Ascending aorta (tissue), 2 donors: ENCODE measurements at regions not wholly inside any gene's neighbourhood (a gene's known extent, or its start where the extent isn't known, plus 50 kb on each side); places are given as distances from the start of the nearest gene placed in this dataset.

Source experiments
- DNase-seq, 2 donors: peaks; one replicate each; pipeline ENCODE4 v3.0.0-alpha.2; 2019; ENCODE audit warnings: low spot score in 2 of 2
- H3K27ac ChIP-seq, 2 donors: fragments of 200-600 bp; sonication (generic); one replicate each; pipeline ENCODE4 v1.5.1; 2016 to 2017; ENCODE audit warnings: mild to moderate bottlenecking in 1 of 2
- H3K27me3 ChIP-seq: fragments of 200-600 bp; sonication (generic); one replicate; pipeline ENCODE4 v1.5.1; 2017
- H3K36me3 ChIP-seq, 2 donors: fragments of 200-600 bp; sonication (generic); one replicate each; pipeline ENCODE4 v1.5.1; 2016
- H3K4me1 ChIP-seq, 2 donors: fragments of 200-600 bp; sonication (generic); one replicate each; pipeline ENCODE4 v1.5.1; 2016 to 2017; ENCODE audit warnings: mild to moderate bottlenecking in 1 of 2
- H3K4me3 ChIP-seq, 2 donors: fragments of 200-600 bp; sonication (generic); one replicate each; pipeline ENCODE4 v1.5.1; 2016 to 2017; ENCODE audit warnings: mild to moderate bottlenecking in 1 of 2
- H3K9me3 ChIP-seq, 2 donors: fragments of 200-600 bp; sonication (generic); one replicate each; pipeline ENCODE4 v1.5.1; 2016
- intact Hi-C: fragments of 100-400 bp; cut with DNase I; formaldehyde crosslinking; loops from one replicate; pipeline ENCODE4 v1.15.1; 2023
- TF ChIP-seq, protein P1 (sequence below), 3 experiments: fragments of 200-600 bp in 2 of 3; fragments of 450-650 bp in 1 of 3; sonication (generic) in 2 of 3; IDR thresholded peaks; one replicate each; pipeline ENCODE4 v1.5.1; 2016 to 2019; ENCODE audit warnings: antibody characterized with exemption in 3 of 3, mild to moderate bottlenecking in 1 of 3, moderate library complexity in 1 of 3

DNA sequence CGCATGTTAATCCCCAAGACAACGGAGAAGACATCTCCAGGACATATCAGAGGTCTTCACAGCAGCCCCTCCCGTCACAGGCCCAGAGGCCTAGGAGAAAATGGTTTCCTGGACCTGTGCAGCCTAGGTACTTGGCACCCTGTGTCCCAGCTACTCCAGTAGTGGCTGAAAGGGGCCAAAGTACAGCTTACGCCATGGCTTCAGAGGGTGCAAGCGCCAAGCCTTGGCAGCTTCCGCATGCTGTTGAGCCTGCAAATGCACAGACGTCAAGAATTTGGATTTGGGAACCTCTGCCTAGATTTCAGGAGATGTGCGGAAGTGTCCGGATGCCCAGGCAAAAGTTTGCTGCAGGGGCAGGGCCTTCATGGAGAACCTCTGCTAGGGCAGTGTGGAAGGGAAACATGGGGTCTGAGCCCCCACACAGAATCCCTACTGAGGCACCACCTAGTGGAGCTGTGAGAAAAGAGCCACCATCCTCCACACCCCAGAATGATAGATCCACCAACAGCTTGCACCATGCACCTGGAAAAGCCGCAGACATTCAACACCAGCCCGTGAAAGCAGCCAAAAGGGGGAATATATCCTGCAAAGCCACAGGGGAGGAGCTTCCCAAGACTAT is 159.3 kb upstream of the COX10 start:
- H3K4me1 ChIP-seq, result no peaks in the 10 kb centered on the region
- intact Hi-C loops, result no loop called here
- no peak overlapping the region for H3K27ac ChIP-seq
- no peaks in the 10 kb centered on the region for H3K36me3 ChIP-seq
- TF ChIP-seq, protein P1, sequence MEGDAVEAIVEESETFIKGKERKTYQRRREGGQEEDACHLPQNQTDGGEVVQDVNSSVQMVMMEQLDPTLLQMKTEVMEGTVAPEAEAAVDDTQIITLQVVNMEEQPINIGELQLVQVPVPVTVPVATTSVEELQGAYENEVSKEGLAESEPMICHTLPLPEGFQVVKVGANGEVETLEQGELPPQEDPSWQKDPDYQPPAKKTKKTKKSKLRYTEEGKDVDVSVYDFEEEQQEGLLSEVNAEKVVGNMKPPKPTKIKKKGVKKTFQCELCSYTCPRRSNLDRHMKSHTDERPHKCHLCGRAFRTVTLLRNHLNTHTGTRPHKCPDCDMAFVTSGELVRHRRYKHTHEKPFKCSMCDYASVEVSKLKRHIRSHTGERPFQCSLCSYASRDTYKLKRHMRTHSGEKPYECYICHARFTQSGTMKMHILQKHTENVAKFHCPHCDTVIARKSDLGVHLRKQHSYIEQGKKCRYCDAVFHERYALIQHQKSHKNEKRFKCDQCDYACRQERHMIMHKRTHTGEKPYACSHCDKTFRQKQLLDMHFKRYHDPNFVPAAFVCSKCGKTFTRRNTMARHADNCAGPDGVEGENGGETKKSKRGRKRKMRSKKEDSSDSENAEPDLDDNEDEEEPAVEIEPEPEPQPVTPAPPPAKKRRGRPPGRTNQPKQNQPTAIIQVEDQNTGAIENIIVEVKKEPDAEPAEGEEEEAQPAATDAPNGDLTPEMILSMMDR (IDR thresholded peaks at IDR 0.05), result no peak
- no peaks in the 10 kb centered on the region for H3K9me3 ChIP-seq
- no peak for DNase-seq
- H3K4me3 ChIP-seq, result no peak overlapping the region
- no peaks in the 10 kb centered on the region for H3K27me3 ChIP-seq

- H3K9me3 ChIP-seq, result no peaks in the 10 kb centered on the region
- intact Hi-C loops, result no loop called here
- DNase-seq, result no peak
- H3K4me1 ChIP-seq, result no peaks in the 10 kb centered on the region
- H3K4me3 ChIP-seq, result no peak overlapping the region
- H3K36me3 ChIP-seq, result no peaks in the 10 kb centered on the region
- no peak overlapping the region for H3K27ac ChIP-seq
- TF ChIP-seq, protein P1 (IDR thresholded peaks at IDR 0.05), result no peak
- H3K27me3 ChIP-seq, result no peaks in the 10 kb centered on the region
Measured at GRCh38 chr17:13917634-13918033, 151.7 kb upstream of the COX10 start.

DNA sequence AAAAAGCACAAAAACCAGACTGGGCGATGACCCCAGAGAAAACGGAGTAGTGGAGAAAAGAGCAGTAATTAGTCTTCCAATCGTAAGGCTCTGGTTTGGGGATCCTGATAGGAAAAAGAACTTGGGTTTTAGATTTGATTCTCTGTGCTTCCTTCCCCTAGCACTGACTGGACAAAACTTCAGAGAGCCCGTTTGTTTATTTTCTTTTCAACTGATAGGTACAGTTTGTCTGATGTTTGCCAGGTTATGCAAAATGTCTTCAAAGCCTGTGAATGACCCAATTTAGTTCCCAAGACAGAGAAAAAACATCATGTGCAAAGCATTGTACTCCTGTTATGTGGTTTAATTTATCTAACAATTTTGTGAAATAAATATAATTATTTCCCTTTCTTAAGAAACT is 151.1 kb upstream of the COX10 start:
- Histone ChIP-seq H3K27me3 (no peaks in the 10 kb centered on the region), H3K9me3 (no peaks in the 10 kb centered on the region), H3K4me3 (no peak overlapping the region), H3K27ac (no peak overlapping the region), H3K36me3 (no peaks in the 10 kb centered on the region), H3K4me1 (no peaks in the 10 kb centered on the region)
- TF ChIP-seq, protein P1 (IDR thresholded peaks at IDR 0.05), result no peak
- intact Hi-C loops, result no loop called here
- DNase-seq, result no peak

DNA sequence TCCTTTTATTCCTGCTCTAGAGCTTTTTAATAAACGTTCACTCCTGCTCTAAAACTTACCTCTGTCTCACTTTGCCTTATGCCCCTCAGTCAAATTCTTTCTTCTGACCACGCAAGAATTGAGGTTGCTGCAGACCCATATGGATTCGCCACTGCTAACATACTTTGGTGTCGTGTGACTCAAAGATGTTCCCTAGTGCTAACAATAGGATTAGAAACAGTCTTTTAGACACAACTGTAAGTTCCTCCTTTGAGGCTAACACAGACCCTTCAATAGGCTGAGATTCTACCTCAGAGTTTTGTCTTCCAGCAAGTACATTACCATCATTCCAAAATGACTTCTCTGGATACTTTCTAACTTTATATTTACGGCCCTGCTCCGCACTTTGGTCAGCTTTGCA is 149.5 kb upstream of the COX10 start:
- no peak for DNase-seq
- Histone ChIP-seq H3K9me3 (no peaks in the 10 kb centered on the region), H3K27me3 (no peaks in the 10 kb centered on the region), H3K4me1 (no peaks in the 10 kb centered on the region), H3K4me3 (no peak overlapping the region), H3K27ac (no peak overlapping the region), H3K36me3 (no peaks in the 10 kb centered on the region)
- intact Hi-C loops, result no loop called here
- TF ChIP-seq, protein P1 (IDR thresholded peaks at IDR 0.05), result no peak

DNA sequence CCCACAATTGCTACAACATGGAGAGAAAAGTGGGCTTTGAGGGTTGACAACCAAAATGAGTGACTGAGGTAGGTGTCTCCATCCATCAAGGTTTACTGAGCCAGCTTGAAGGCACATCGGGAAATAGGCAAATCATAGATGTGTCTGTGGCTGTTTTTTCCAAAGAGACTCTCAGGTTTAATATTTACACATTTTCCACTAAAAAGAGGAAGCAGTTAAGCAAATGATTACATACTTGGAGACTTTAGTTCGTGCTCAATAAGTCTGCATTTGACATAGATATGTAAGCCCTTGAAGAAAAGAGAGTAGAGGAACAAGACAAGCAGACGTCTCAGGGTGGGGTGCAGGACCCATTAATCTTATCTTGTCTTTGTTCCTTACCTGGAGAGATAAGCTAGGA is 148.9 kb upstream of the COX10 start:
- Histone ChIP-seq H3K9me3 (no peaks in the 10 kb centered on the region), H3K4me1 (no peaks in the 10 kb centered on the region), H3K36me3 (no peaks in the 10 kb centered on the region), H3K4me3 (no peak overlapping the region), H3K27ac (no peak overlapping the region), H3K27me3 (no peaks in the 10 kb centered on the region)
- TF ChIP-seq, protein P1 (IDR thresholded peaks at IDR 0.05), result no peak
- DNase-seq, result no peak
- intact Hi-C loops, result no loop called here
